Mammary epithelial cell (primary cell): ENCODE measurements at regions not wholly inside any gene's neighbourhood (a gene's known extent, or its start where the extent isn't known, plus 50 kb on each side); places are given as distances from the start of the nearest gene placed in this dataset.

ENCODE experiments used
- EZH2 ChIP-seq: IDR thresholded peaks from 2 replicates; pipeline ENCODE4 v1.6.1; 2012; ENCODE audit warnings: low read length, inconsistent platforms, borderline replicate concordance
- TF ChIP-seq, protein P1 (sequence below), 2 donors: IDR thresholded peaks in 1 of 2; conservative IDR thresholded peaks in 1 of 2; 2 replicates each; pipeline ENCODE4 v1.5.1; 2011 to 2012; ENCODE audit warnings: inconsistent platforms in 2 of 2, low read length in 2 of 2, mild to moderate bottlenecking in 2 of 2, control low read depth in 1 of 2, low read depth in 1 of 2; ENCODE audit not compliant: insufficient read depth in 1 of 2; ENCODE audit errors: extremely low read depth in 1 of 2

DNA sequence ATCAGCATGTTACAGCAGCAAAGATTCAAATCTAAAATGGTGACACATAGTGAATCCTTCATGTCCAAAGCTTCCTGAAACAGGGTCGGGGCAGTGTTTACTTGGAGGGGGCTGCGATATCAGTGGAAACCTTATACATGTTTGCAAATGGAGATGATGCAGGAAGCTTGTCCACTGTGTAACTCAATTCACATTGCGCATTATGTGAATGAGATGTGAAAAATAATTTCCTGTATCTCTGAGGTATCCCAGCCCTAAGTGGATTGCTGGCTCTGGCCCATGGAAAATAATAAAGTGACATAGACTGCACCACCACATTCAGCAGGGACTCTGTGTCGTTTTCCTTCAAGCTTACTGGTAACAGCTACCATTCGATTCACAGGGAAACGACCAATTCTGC lies 505.5 kb downstream of the GALR1 start:
- TF ChIP-seq, protein P1, sequence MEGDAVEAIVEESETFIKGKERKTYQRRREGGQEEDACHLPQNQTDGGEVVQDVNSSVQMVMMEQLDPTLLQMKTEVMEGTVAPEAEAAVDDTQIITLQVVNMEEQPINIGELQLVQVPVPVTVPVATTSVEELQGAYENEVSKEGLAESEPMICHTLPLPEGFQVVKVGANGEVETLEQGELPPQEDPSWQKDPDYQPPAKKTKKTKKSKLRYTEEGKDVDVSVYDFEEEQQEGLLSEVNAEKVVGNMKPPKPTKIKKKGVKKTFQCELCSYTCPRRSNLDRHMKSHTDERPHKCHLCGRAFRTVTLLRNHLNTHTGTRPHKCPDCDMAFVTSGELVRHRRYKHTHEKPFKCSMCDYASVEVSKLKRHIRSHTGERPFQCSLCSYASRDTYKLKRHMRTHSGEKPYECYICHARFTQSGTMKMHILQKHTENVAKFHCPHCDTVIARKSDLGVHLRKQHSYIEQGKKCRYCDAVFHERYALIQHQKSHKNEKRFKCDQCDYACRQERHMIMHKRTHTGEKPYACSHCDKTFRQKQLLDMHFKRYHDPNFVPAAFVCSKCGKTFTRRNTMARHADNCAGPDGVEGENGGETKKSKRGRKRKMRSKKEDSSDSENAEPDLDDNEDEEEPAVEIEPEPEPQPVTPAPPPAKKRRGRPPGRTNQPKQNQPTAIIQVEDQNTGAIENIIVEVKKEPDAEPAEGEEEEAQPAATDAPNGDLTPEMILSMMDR (conservative IDR thresholded peaks at IDR 0.05 in 1 of 2, IDR thresholded peaks at IDR 0.05 in 1 of 2; ENCODE audit: extremely low read depth in 1 of 2, insufficient read depth in 1 of 2, low read depth in 1 of 2, low read length in 2 of 2) = no peak
- no peak for TF ChIP-seq EZH2
